ENCODE measurements at regions not wholly inside any gene's neighbourhood (a gene's known extent, or its start where the extent isn't known, plus 50 kb on each side); places are given as distances from the start of the nearest gene placed in this dataset.

DNA sequence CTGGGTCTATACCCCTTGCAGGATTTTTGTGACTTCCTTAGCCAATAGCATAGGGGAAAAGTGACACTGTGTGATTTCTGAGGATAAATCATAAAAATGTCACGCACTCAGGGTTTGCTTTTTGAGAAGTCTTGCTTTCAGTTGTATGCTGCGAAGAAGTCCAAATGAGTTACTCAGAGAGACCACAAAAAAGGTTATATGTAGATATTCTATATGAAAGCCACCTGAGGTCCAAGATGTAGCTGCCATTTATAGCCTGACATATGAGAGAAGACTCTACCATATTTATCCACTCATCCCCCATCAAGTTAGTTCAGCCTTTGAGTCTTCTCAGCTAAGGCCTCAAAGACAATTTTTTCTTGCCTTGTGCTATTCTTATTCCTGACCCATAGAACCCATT is 488.3 kb upstream of the MAP2 start:
- no peaks in the 10 kb centered on the region for H3K9me3 ChIP-seq (ENCODE audit: control insufficient read depth in 2 of 3, insufficient read depth in 1 of 3, low read length in 3 of 3)
- intact Hi-C loops (cut with DNase I): no loop called here
- H3K27me3 ChIP-seq (ENCODE audit: control insufficient read depth, insufficient read depth, low read length): no peaks in the 10 kb centered on the region
- FAIRE-seq (no peak), DNase-seq (no peak)
- H3K4me1 ChIP-seq (ENCODE audit: control insufficient read depth in 2 of 3, insufficient read depth in 2 of 3, low read depth in 1 of 3, low read length in 3 of 3): no peaks in the 10 kb centered on the region
- TF ChIP-seq, protein P1, sequence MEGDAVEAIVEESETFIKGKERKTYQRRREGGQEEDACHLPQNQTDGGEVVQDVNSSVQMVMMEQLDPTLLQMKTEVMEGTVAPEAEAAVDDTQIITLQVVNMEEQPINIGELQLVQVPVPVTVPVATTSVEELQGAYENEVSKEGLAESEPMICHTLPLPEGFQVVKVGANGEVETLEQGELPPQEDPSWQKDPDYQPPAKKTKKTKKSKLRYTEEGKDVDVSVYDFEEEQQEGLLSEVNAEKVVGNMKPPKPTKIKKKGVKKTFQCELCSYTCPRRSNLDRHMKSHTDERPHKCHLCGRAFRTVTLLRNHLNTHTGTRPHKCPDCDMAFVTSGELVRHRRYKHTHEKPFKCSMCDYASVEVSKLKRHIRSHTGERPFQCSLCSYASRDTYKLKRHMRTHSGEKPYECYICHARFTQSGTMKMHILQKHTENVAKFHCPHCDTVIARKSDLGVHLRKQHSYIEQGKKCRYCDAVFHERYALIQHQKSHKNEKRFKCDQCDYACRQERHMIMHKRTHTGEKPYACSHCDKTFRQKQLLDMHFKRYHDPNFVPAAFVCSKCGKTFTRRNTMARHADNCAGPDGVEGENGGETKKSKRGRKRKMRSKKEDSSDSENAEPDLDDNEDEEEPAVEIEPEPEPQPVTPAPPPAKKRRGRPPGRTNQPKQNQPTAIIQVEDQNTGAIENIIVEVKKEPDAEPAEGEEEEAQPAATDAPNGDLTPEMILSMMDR (IDR thresholded peaks at IDR 0.05; ENCODE audit: borderline replicate concordance, extremely low read depth, insufficient read depth): no peak
- H3K27ac ChIP-seq (ENCODE audit: low read depth in 2 of 2, low read length in 2 of 2): no peak overlapping the region
- no peak overlapping the region for H3K9ac ChIP-seq (ENCODE audit: low read length in 3 of 3)
- H3K36me3 ChIP-seq (ENCODE audit: control insufficient read depth in 2 of 3, insufficient read depth in 3 of 3, low read length in 3 of 3): no peaks in the 10 kb centered on the region
- no peak overlapping the region for H3K4me3 ChIP-seq (ENCODE audit: low read length in 3 of 3)

DNA sequence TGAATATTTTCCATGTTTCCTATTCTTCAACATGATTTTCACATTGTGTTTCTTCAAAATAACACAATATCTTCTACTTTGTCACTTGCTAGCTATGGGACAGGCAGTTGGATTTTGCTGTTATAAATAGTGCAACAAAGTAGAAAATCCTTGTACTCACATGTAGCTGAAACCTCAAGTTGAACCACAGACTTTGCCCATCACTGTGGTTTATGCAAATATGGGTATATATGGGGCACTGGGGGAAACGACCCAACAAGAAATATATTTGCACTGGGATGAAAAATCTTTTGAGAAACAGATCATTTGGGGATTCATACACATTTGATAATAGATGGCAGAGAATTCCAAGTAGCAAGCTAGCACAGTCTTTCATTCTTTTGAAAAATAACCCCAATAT is 486.3 kb upstream of the MAP2 start:
- DNase-seq (no peak), FAIRE-seq (no peak)
- H3K27me3 ChIP-seq (ENCODE audit: control insufficient read depth, insufficient read depth, low read length): no peaks in the 10 kb centered on the region
- no peaks in the 10 kb centered on the region for H3K9me3 ChIP-seq (ENCODE audit: control insufficient read depth in 2 of 3, insufficient read depth in 1 of 3, low read length in 3 of 3)
- intact Hi-C loops (cut with DNase I): no loop called here
- no peak overlapping the region for H3K27ac ChIP-seq (ENCODE audit: low read depth in 2 of 2, low read length in 2 of 2)
- no peak overlapping the region for H3K9ac ChIP-seq (ENCODE audit: low read length in 3 of 3)
- TF ChIP-seq, protein P1 (IDR thresholded peaks at IDR 0.05; ENCODE audit: borderline replicate concordance, extremely low read depth, insufficient read depth): no peak
- H3K36me3 ChIP-seq (ENCODE audit: control insufficient read depth in 2 of 3, insufficient read depth in 3 of 3, low read length in 3 of 3): no peaks in the 10 kb centered on the region
- H3K4me3 ChIP-seq (ENCODE audit: low read length in 3 of 3): no peak overlapping the region
- H3K4me1 ChIP-seq (ENCODE audit: control insufficient read depth in 2 of 3, insufficient read depth in 2 of 3, low read depth in 1 of 3, low read length in 3 of 3): no peaks in the 10 kb centered on the region

DNA sequence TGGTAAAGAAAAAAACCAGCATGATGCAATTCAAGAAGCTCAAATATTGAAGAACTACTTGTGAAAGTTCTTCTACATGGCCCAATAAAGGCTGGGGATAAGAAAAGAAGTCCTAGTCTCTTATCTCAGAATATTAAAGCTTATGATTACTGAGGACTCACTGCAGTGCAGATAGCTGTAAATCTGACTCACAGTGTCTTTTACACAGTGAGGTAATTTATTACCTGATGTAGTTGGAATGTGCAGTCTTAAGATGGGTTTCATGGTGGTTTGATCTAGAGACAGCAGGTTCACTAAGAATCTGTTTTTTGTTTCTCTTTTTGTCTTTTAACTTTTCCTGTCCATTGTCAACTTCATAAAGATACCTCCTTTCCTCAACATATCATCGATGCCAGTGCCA is 484.0 kb upstream of the MAP2 start:
- no peak for FAIRE-seq

More for the DNA sequence above, 484.0 kb upstream of the MAP2 start:
- no peaks in the 10 kb centered on the region for H3K9me3 ChIP-seq (ENCODE audit: control insufficient read depth in 2 of 3, insufficient read depth in 1 of 3, low read length in 3 of 3)
- H3K27me3 ChIP-seq (ENCODE audit: control insufficient read depth, insufficient read depth, low read length): no peaks in the 10 kb centered on the region
- no peak overlapping the region for H3K4me3 ChIP-seq (ENCODE audit: low read length in 3 of 3)
- no peaks in the 10 kb centered on the region for H3K4me1 ChIP-seq (ENCODE audit: control insufficient read depth in 2 of 3, insufficient read depth in 2 of 3, low read depth in 1 of 3, low read length in 3 of 3)
- H3K27ac ChIP-seq (ENCODE audit: low read depth in 2 of 2, low read length in 2 of 2): no peak overlapping the region
- intact Hi-C loops (cut with DNase I): no loop called here
- no peak for DNase-seq
- no peak overlapping the region for H3K9ac ChIP-seq (ENCODE audit: low read length in 3 of 3)
- TF ChIP-seq, protein P1 (IDR thresholded peaks at IDR 0.05; ENCODE audit: borderline replicate concordance, extremely low read depth, insufficient read depth): no peak
- no peaks in the 10 kb centered on the region for H3K36me3 ChIP-seq (ENCODE audit: control insufficient read depth in 2 of 3, insufficient read depth in 3 of 3, low read length in 3 of 3)

Data from kidney (tissue), 13 donors.